MM.1S (cell line): ENCODE measurements at regions not wholly inside any gene's neighbourhood (a gene's known extent, or its start where the extent isn't known, plus 50 kb on each side); places are given as distances from the start of the nearest gene placed in this dataset.

Experiments
- DNase-seq: peaks from one replicate; pipeline ENCODE4 v3.0.0-alpha.2; 2015
- H2AFZ ChIP-seq: fragments of 300-600 bp; sonication (generic); 2 replicates; pipeline ENCODE4 v1.6.0; 2016; ENCODE audit warnings: antibody characterized with exemption, low read length
- H3F3A ChIP-seq: fragments of 300-600 bp; sonication (generic); 2 replicates; pipeline ENCODE4 v1.6.1; 2016; ENCODE audit warnings: mild to moderate bottlenecking, antibody characterized with exemption, low read length, moderate library complexity, mixed read lengths; ENCODE audit not compliant: insufficient read depth
- H3K27ac ChIP-seq: fragments of 300-600 bp; sonication (generic); 2 replicates; pipeline ENCODE4 v1.5.1; 2016; ENCODE audit warnings: mild to moderate bottlenecking, low read length
- H3K27me3 ChIP-seq: fragments of 300-600 bp; sonication (generic); replicated peaks from 2 replicates; pipeline ENCODE4 v1.6.0; 2016; ENCODE audit warnings: low read length; ENCODE audit not compliant: insufficient read depth
- H3K36me3 ChIP-seq: fragments of 300-600 bp; sonication (generic); replicated peaks from 2 replicates; pipeline ENCODE4 v1.6.1; 2016; ENCODE audit warnings: mild to moderate bottlenecking, low read length, mixed read lengths; ENCODE audit not compliant: insufficient read depth
- H3K4me1 ChIP-seq: fragments of 300-600 bp; sonication (generic); 2 replicates; pipeline ENCODE4 v1.6.1; 2016; ENCODE audit warnings: low read length, mixed read lengths
- H3K4me2 ChIP-seq: fragments of 300-600 bp; sonication (generic); 2 replicates; pipeline ENCODE4 v1.6.0; 2016; ENCODE audit warnings: low read depth, low read length
- H3K4me3 ChIP-seq: fragments of 300-600 bp; sonication (generic); 2 replicates; pipeline ENCODE4 v1.5.1; 2016; ENCODE audit warnings: low read length, mixed read lengths
- H3K79me2 ChIP-seq: fragments of 300-600 bp; sonication (generic); 2 replicates; pipeline ENCODE4 v1.6.1; 2016; ENCODE audit warnings: mixed run types, low read length, mixed read lengths
- H3K9ac ChIP-seq: fragments of 300-600 bp; sonication (generic); 2 replicates; pipeline ENCODE4 v1.6.1; 2016; ENCODE audit warnings: low read length, mixed read lengths
- H3K9me2 ChIP-seq: fragments of 300-600 bp; sonication (generic); replicated peaks from 2 replicates; pipeline ENCODE4 v1.6.1; 2016; ENCODE audit warnings: mild to moderate bottlenecking, low read length, mixed read lengths; ENCODE audit not compliant: insufficient read depth
- H3K9me3 ChIP-seq: fragments of 300-600 bp; sonication (generic); replicated peaks from 2 replicates; pipeline ENCODE4 v1.6.1; 2016; ENCODE audit warnings: mild to moderate bottlenecking, low read length, mixed read lengths; ENCODE audit not compliant: insufficient read depth
- H4K20me1 ChIP-seq: fragments of 300-600 bp; sonication (generic); 2 replicates; pipeline ENCODE4 v1.6.1; 2016; ENCODE audit warnings: mild to moderate bottlenecking, low read length, moderate library complexity, mixed read lengths; ENCODE audit not compliant: insufficient read depth
- CTCF ChIP-seq: fragments of 300-600 bp; sonication (generic); IDR thresholded peaks from 2 replicates; pipeline ENCODE4 v1.5.1; 2016; ENCODE audit warnings: antibody characterized with exemption, low read length, mixed read lengths
- EZH2 ChIP-seq: fragments of 300-600 bp; sonication (generic); optimal IDR thresholded peaks from 2 replicates; pipeline ENCODE3; 2017; ENCODE audit warnings: low read depth, mild to moderate bottlenecking, antibody characterized with exemption, low read length, mixed read lengths
- EZH2phosphoT487 ChIP-seq: fragments of 300-600 bp; sonication (generic); IDR thresholded peaks from 2 replicates; pipeline ENCODE4 v1.6.1; 2018; ENCODE audit warnings: antibody characterized with exemption, low read length

DNA sequence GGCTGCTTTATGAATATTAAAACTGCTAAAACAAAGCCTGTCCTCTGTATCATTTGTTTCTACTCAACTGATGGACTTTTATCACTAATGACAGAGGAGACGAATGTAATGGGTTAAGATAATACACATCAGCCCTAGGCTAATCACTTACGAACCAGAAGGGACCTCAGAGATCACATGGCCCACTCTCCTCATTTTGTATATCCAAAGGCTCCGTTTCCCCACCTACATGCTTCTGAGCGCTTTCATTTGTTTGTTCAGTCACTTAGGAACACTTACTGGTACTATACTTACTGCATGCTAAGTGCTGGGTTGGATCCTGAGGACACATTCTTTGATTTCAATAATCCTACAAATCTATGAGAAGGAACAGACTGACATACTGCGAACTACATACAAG lies 169.3 kb downstream of the CEP135 start:
- Histone ChIP-seq H2AFZ (no peak overlapping the region), H3K9ac (no peak overlapping the region), H3F3A (no peaks in the 10 kb centered on the region), H3K27ac (no peak overlapping the region), H3K4me3 (no peak overlapping the region), H3K9me2 (no peaks in the 10 kb centered on the region), H3K36me3 (no peaks in the 10 kb centered on the region), H3K79me2 (no peaks in the 10 kb centered on the region), H3K9me3 (no peaks in the 10 kb centered on the region), H3K27me3 (no peaks in the 10 kb centered on the region), H4K20me1 (no peaks in the 10 kb centered on the region), H3K4me2 (no peak overlapping the region), H3K4me1 (no peaks in the 10 kb centered on the region)
- TF ChIP-seq EZH2phosphoT487 (no peak), EZH2 (no peak), CTCF (no peak)
- no peak for DNase-seq

DNA sequence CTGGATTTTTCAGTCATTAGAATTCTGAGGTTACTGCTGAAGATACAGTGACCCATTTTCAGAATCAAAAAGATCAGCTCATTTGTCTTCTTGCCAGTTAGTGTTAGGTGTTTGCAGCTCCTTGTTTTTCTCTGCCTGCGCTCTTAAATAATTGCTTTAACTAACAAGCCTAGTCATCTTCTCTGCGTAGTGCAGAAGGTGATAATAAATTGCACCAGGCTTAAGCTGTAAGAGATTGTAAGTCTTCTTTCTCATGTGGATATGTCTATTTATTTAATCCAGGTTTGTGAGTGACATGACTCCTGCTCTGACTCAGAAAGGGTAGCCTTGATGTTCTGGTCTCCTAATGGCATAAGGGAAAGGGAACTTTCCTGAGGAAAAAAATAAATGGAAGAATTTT lies 167.2 kb downstream of the CEP135 start:
- H3K9ac ChIP-seq, result no peak overlapping the region
- no peak overlapping the region for H3K4me2 ChIP-seq
- no peaks in the 10 kb centered on the region for H3K79me2 ChIP-seq
- no peaks in the 10 kb centered on the region for H3K9me2 ChIP-seq
- no peaks in the 10 kb centered on the region for H3K4me1 ChIP-seq
- H3F3A ChIP-seq, result no peaks in the 10 kb centered on the region
- H3K9me3 ChIP-seq, result no peaks in the 10 kb centered on the region
- no peak overlapping the region for H2AFZ ChIP-seq
- no peak overlapping the region for H3K27ac ChIP-seq
- no peak overlapping the region for H3K4me3 ChIP-seq
- no peak for DNase-seq
- H3K36me3 ChIP-seq, result no peaks in the 10 kb centered on the region
- no peaks in the 10 kb centered on the region for H4K20me1 ChIP-seq
- TF ChIP-seq EZH2 (no peak), EZH2phosphoT487 (no peak), CTCF (no peak)
- no peaks in the 10 kb centered on the region for H3K27me3 ChIP-seq

- Histone ChIP-seq H3K79me2 (no peaks in the 10 kb centered on the region), H3K9me3 (no peaks in the 10 kb centered on the region), H3K36me3 (no peaks in the 10 kb centered on the region), H3K27me3 (no peaks in the 10 kb centered on the region), H4K20me1 (no peaks in the 10 kb centered on the region), H3K9ac (no peak overlapping the region), H3F3A (no peaks in the 10 kb centered on the region), H3K9me2 (no peaks in the 10 kb centered on the region), H3K4me3 (no peak overlapping the region), H2AFZ (no peak overlapping the region), H3K4me2 (no peak overlapping the region), H3K27ac (no peak overlapping the region), H3K4me1 (no peaks in the 10 kb centered on the region)
- TF ChIP-seq EZH2phosphoT487, result no peak
- TF ChIP-seq CTCF, result no peak
- TF ChIP-seq EZH2, result no peak
- no peak for DNase-seq
These were observed 163.6 kb downstream of the CEP135 start for GRCh38 chr4:56112377-56112776.
